ENCODE measurements at regions not wholly inside any gene's neighbourhood (a gene's known extent, or its start where the extent isn't known, plus 50 kb on each side); places are given as distances from the start of the nearest gene placed in this dataset.
"Not testable (repeated sequence)": the region's sequence is repeated elsewhere in the genome, so short reads cannot be mapped to it uniquely, and the experiment has no call there.

GRCh38 chr10:47710443-47710842, 52.9 kb downstream of the SYT15B start:
- TF ChIP-seq CTCF, POLR2A, EP300, POLR2AphosphoS5 (IDR thresholded peaks at IDR 0.05): not testable (repeated sequence)
